ENCODE measurements at regions not wholly inside any gene's neighbourhood (a gene's known extent, or its start where the extent isn't known, plus 50 kb on each side); places are given as distances from the start of the nearest gene placed in this dataset.

GRCh38 chr2:567496-567864, 109.7 kb downstream of the TMEM18 start:
- H3K4me3 ChIP-seq: no peak overlapping the region
- TF ChIP-seq POLR2A (IDR thresholded peaks at IDR 0.05) (no peak), CTCF (IDR thresholded peaks at IDR 0.05) (no peak)
- intact Hi-C loops (cut with DNase I; ENCODE audit: low total_unique reads): no loop called here
- peak overlapping the region; percentile 59 to 80 for H3K27ac ChIP-seq
- no peaks in the 10 kb centered on the region for H3K36me3 ChIP-seq
- no peaks in the 10 kb centered on the region for H3K27me3 ChIP-seq
- no peaks in the 10 kb centered on the region for H3K9me3 ChIP-seq
- H3K4me1 ChIP-seq: peaks cover 0 to 3% of the 10 kb centered on the region in 2 donors
- no peak for DNase-seq

- intact Hi-C loops (cut with DNase I; ENCODE audit: low total_unique reads): no loop called here
- Histone ChIP-seq H3K4me3 (no peak overlapping the region), H3K27ac (peak overlapping the region in 1 of 2 donors; percentile 80), H3K4me1 (peaks cover 0 to 3% of the 10 kb centered on the region in 2 donors), H3K36me3 (no peaks in the 10 kb centered on the region), H3K27me3 (no peaks in the 10 kb centered on the region), H3K9me3 (no peaks in the 10 kb centered on the region)
- DNase-seq: no peak
- TF ChIP-seq POLR2A (IDR thresholded peaks at IDR 0.05): no peak
- TF ChIP-seq CTCF (IDR thresholded peaks at IDR 0.05): no peak
Measured at GRCh38 chr2:566379-567313, 110.6 kb downstream of the TMEM18 start.

GRCh38 chr2:564471-565181, 112.6 kb downstream of the TMEM18 start:
- TF ChIP-seq CTCF (IDR thresholded peaks at IDR 0.05) (no peak), POLR2A (IDR thresholded peaks at IDR 0.05) (no peak)
- H3K4me3 ChIP-seq: no peak overlapping the region
- no peaks in the 10 kb centered on the region for H3K27me3 ChIP-seq
- DNase-seq: no peak
- H3K36me3 ChIP-seq: no peaks in the 10 kb centered on the region
- intact Hi-C loops (cut with DNase I; ENCODE audit: low total_unique reads): no loop called here
- peaks cover 0 to 3% of the 10 kb centered on the region in 2 donors for H3K4me1 ChIP-seq
- H3K27ac ChIP-seq: no peak overlapping the region
- H3K9me3 ChIP-seq: no peaks in the 10 kb centered on the region

GRCh38 chr2:563512-563911, 113.7 kb downstream of the TMEM18 start:
- H3K4me3 ChIP-seq: no peak overlapping the region
- no peak for DNase-seq
- H3K27me3 ChIP-seq: no peaks in the 10 kb centered on the region
- H3K36me3 ChIP-seq: no peaks in the 10 kb centered on the region
- H3K4me1 ChIP-seq: peaks cover 0 to under 1% of the 10 kb centered on the region in 2 donors
- no peak overlapping the region for H3K27ac ChIP-seq
- intact Hi-C loops (cut with DNase I; ENCODE audit: low total_unique reads): no loop called here
- no peaks in the 10 kb centered on the region for H3K9me3 ChIP-seq
- TF ChIP-seq CTCF (IDR thresholded peaks at IDR 0.05) (no peak), POLR2A (IDR thresholded peaks at IDR 0.05) (no peak)
